Spleen (tissue), 3 donors: ENCODE measurements at regions not wholly inside any gene's neighbourhood (a gene's known extent, or its start where the extent isn't known, plus 50 kb on each side); places are given as distances from the start of the nearest gene placed in this dataset.

Experiments used
- POLR2A ChIP-seq, 3 donors: fragments of 450-650 bp; IDR thresholded peaks; one replicate each; pipeline ENCODE4 v1.5.1; 2017; ENCODE audit warnings: antibody characterized with exemption in 3 of 3, mild to moderate bottlenecking in 1 of 3
- POLR2AphosphoS5 ChIP-seq, 3 donors: sonication (generic); formaldehyde crosslinking; IDR thresholded peaks; one replicate each; pipeline ENCODE4 v1.5.1; 2017; ENCODE audit warnings: antibody characterized with exemption in 3 of 3

GRCh38 chr17:27384726-27385125 lies 71.5 kb upstream of the KSR1 start:
- TF ChIP-seq POLR2A (IDR thresholded peaks at IDR 0.05) = no peak
- no peak for TF ChIP-seq POLR2AphosphoS5 (IDR thresholded peaks at IDR 0.05)
